ENCODE measurements at regions not wholly inside any gene's neighbourhood (a gene's known extent, or its start where the extent isn't known, plus 50 kb on each side); places are given as distances from the start of the nearest gene placed in this dataset.

GRCh38 chr20:20971810-20972209, 134.3 kb downstream of the LINC00237 start:
- H3K36me3 Mint-ChIP-seq (ENCODE audit: low read depth), result no peaks in the 10 kb centered on the region
- H3K4me1 Mint-ChIP-seq, result no peaks in the 10 kb centered on the region
- DNase-seq, result no peak
- no peaks in the 10 kb centered on the region for H3K27me3 Mint-ChIP-seq
- no peak overlapping the region for H3K27ac Mint-ChIP-seq
- no peaks in the 10 kb centered on the region for H3K9me3 Mint-ChIP-seq
- H3K4me3 Mint-ChIP-seq, result no peak overlapping the region
- intact Hi-C loops (cut with micrococcal nuclease), result no loop called here

- intact Hi-C loops (cut with micrococcal nuclease), result no loop called here
- no peaks in the 10 kb centered on the region for H3K27me3 Mint-ChIP-seq
Observed at GRCh38 chr20:20970841-20971240, 135.3 kb downstream of the LINC00237 start.

GRCh38 chr20:20969701-20970280, 136.4 kb downstream of the LINC00237 start:
- no peaks in the 10 kb centered on the region for H3K27me3 Mint-ChIP-seq
- no peaks in the 10 kb centered on the region for H3K9me3 Mint-ChIP-seq
- H3K4me3 Mint-ChIP-seq, result no peak overlapping the region
- intact Hi-C loops (cut with micrococcal nuclease), result no loop called here
- H3K4me1 Mint-ChIP-seq, result no peaks in the 10 kb centered on the region
- H3K36me3 Mint-ChIP-seq (ENCODE audit: low read depth), result no peaks in the 10 kb centered on the region
- H3K27ac Mint-ChIP-seq, result no peak overlapping the region
- no peak for DNase-seq

More at GRCh38 chr20:20970841-20971240, 135.3 kb downstream of the LINC00237 start:
- no peaks in the 10 kb centered on the region for H3K4me1 Mint-ChIP-seq
- H3K9me3 Mint-ChIP-seq, result no peaks in the 10 kb centered on the region
- H3K36me3 Mint-ChIP-seq (ENCODE audit: low read depth), result no peaks in the 10 kb centered on the region
- no peak overlapping the region for H3K4me3 Mint-ChIP-seq
- no peak for DNase-seq
- H3K27ac Mint-ChIP-seq, result no peak overlapping the region

GRCh38 chr20:20967564-20968184, 138.5 kb downstream of the LINC00237 start:
- Mint-ChIP-seq H3K27me3 (no peaks in the 10 kb centered on the region), H3K9me3 (no peaks in the 10 kb centered on the region), H3K36me3 (ENCODE audit: low read depth) (no peaks in the 10 kb centered on the region)

GRCh38 chr20:20966171-20966570, 140.0 kb downstream of the LINC00237 start:
- no peak overlapping the region for H3K27ac Mint-ChIP-seq
- intact Hi-C loops (cut with micrococcal nuclease), result no loop called here
- no peaks in the 10 kb centered on the region for H3K36me3 Mint-ChIP-seq (ENCODE audit: low read depth)
- H3K27me3 Mint-ChIP-seq, result no peaks in the 10 kb centered on the region
- H3K4me1 Mint-ChIP-seq, result no peaks in the 10 kb centered on the region
- DNase-seq, result no peak
- no peak overlapping the region for H3K4me3 Mint-ChIP-seq
- H3K9me3 Mint-ChIP-seq, result no peaks in the 10 kb centered on the region

More at GRCh38 chr20:20967564-20968184, 138.5 kb downstream of the LINC00237 start:
- Mint-ChIP-seq H3K27ac (no peak overlapping the region), H3K4me3 (no peak overlapping the region), H3K4me1 (no peaks in the 10 kb centered on the region)
- intact Hi-C loops (cut with micrococcal nuclease), result no loop called here
- no peak for DNase-seq

GRCh38 chr20:20959031-20959755, 147.0 kb downstream of the LINC00237 start:
- Mint-ChIP-seq H3K27me3 (peaks cover 3% of the 10 kb centered on the region), H3K36me3 (ENCODE audit: low read depth) (no peaks in the 10 kb centered on the region), H3K27ac (no peak overlapping the region), H3K4me3 (no peak overlapping the region), H3K9me3 (no peaks in the 10 kb centered on the region), H3K4me1 (no peaks in the 10 kb centered on the region)
- DNase-seq, result no peak
- intact Hi-C loops (cut with micrococcal nuclease), result no loop called here

GRCh38 chr20:20956513-20956931, 149.6 kb downstream of the LINC00237 start:
- DNase-seq, result no peak
- Mint-ChIP-seq H3K36me3 (ENCODE audit: low read depth) (no peaks in the 10 kb centered on the region), H3K4me3 (no peak overlapping the region), H3K4me1 (peaks cover 2% of the 10 kb centered on the region), H3K9me3 (no peaks in the 10 kb centered on the region), H3K27me3 (peaks cover 4% of the 10 kb centered on the region), H3K27ac (no peak overlapping the region)
- intact Hi-C loops (cut with micrococcal nuclease), result no loop called here

- Mint-ChIP-seq H3K27ac (no peak overlapping the region), H3K4me1 (peaks cover 2% of the 10 kb centered on the region), H3K9me3 (no peaks in the 10 kb centered on the region)
Observed at GRCh38 chr20:20955892-20956291, 150.3 kb downstream of the LINC00237 start.

GRCh38 chr20:20953738-20954618, 152.2 kb downstream of the LINC00237 start:
- no peak overlapping the region for H3K27ac Mint-ChIP-seq
- H3K27me3 Mint-ChIP-seq, result peaks cover 4% of the 10 kb centered on the region
- no peaks in the 10 kb centered on the region for H3K9me3 Mint-ChIP-seq
- no peaks in the 10 kb centered on the region for H3K36me3 Mint-ChIP-seq (ENCODE audit: low read depth)
- H3K4me1 Mint-ChIP-seq, result peaks cover 2% of the 10 kb centered on the region
- no peak for DNase-seq
- no peak overlapping the region for H3K4me3 Mint-ChIP-seq
- intact Hi-C loops (cut with micrococcal nuclease), result no loop called here

More at GRCh38 chr20:20955892-20956291, 150.3 kb downstream of the LINC00237 start:
- peaks cover 4% of the 10 kb centered on the region for H3K27me3 Mint-ChIP-seq
- intact Hi-C loops (cut with micrococcal nuclease), result no loop called here
- DNase-seq, result no peak
- H3K4me3 Mint-ChIP-seq, result no peak overlapping the region
- no peaks in the 10 kb centered on the region for H3K36me3 Mint-ChIP-seq (ENCODE audit: low read depth)

GRCh38 chr20:20950620-20951019, 155.5 kb downstream of the LINC00237 start:
- intact Hi-C loops (cut with micrococcal nuclease), result no loop called here
- DNase-seq, result no peak
- Mint-ChIP-seq H3K27ac (no peak overlapping the region), H3K9me3 (no peaks in the 10 kb centered on the region), H3K36me3 (ENCODE audit: low read depth) (no peaks in the 10 kb centered on the region), H3K27me3 (peaks cover 2% of the 10 kb centered on the region), H3K4me1 (peaks cover 2% of the 10 kb centered on the region), H3K4me3 (no peak overlapping the region)

- H3K27ac Mint-ChIP-seq, result no peak overlapping the region
- no peaks in the 10 kb centered on the region for H3K36me3 Mint-ChIP-seq (ENCODE audit: low read depth)
- intact Hi-C loops (cut with micrococcal nuclease), result no loop called here
- no peak for DNase-seq
- H3K4me1 Mint-ChIP-seq, result no peaks in the 10 kb centered on the region
- no peaks in the 10 kb centered on the region for H3K9me3 Mint-ChIP-seq
- H3K4me3 Mint-ChIP-seq, result no peak overlapping the region
- no peaks in the 10 kb centered on the region for H3K27me3 Mint-ChIP-seq
Observed at GRCh38 chr20:20946122-20946759, 159.9 kb downstream of the LINC00237 start.

GRCh38 chr20:20941468-20941889, 164.7 kb downstream of the LINC00237 start:
- Mint-ChIP-seq H3K27me3 (no peaks in the 10 kb centered on the region), H3K36me3 (ENCODE audit: low read depth) (no peaks in the 10 kb centered on the region), H3K27ac (no peak overlapping the region), H3K4me3 (no peak overlapping the region), H3K4me1 (no peaks in the 10 kb centered on the region), H3K9me3 (no peaks in the 10 kb centered on the region)
- no peak for DNase-seq
- intact Hi-C loops (cut with micrococcal nuclease), result no loop called here

GRCh38 chr20:20939006-20939405, 167.2 kb downstream of the LINC00237 start:
- Mint-ChIP-seq H3K4me3 (no peak overlapping the region), H3K36me3 (ENCODE audit: low read depth) (no peaks in the 10 kb centered on the region), H3K27me3 (no peaks in the 10 kb centered on the region), H3K9me3 (no peaks in the 10 kb centered on the region), H3K4me1 (no peaks in the 10 kb centered on the region), H3K27ac (no peak overlapping the region)
- intact Hi-C loops (cut with micrococcal nuclease), result no loop called here
- DNase-seq, result no peak
